IMR-90 (cell line): ENCODE measurements at regions not wholly inside any gene's neighbourhood (a gene's known extent, or its start where the extent isn't known, plus 50 kb on each side); places are given as distances from the start of the nearest gene placed in this dataset.

Source experiments
- ATAC-seq: fragments of 200-7000 bp; cut with Tn5 transposase; 2 replicates; pipeline ENCODE4 v1.9.1; 2020; ENCODE audit warnings: low read depth, mild to moderate bottlenecking, moderate library complexity
- BruUV-seq: library from RNA; stranded (reverse); fragments of 400-500 nt; replicated peaks from 2 replicates; lab custom pipeline; 2021; lab: Mats Ljungman, UMichigan
- CTCF ChIA-PET: fragments of 300-600 bp; formaldehyde crosslinking; extraction: SDS; loops from one replicate; lab custom pipeline; 2021; ENCODE audit warnings: antibody characterized with exemption; lab: Yijun Ruan, JAX
- POLR2A ChIA-PET: fragments of 300-600 bp; sonication (Branson Sonifier 250); formaldehyde crosslinking; loops from one replicate; lab custom pipeline; 2022; ENCODE audit warnings: antibody characterized with exemption; ENCODE audit not compliant: unreplicated experiment; lab: Charles Lee
- DNase-seq: peaks from one replicate; pipeline ENCODE4 v3.0.0; 2013
- H2AFZ ChIP-seq: replicated peaks from 2 replicates; pipeline ENCODE3; 2013; ENCODE audit warnings: low read length, mild to moderate bottlenecking; ENCODE audit not compliant: poor library complexity
- H2AK5ac ChIP-seq: 2 replicates; pipeline ENCODE4 v1.6.1; 2013; ENCODE audit warnings: low read depth, low read length, inconsistent platforms
- H2AK9ac ChIP-seq: replicated peaks from 2 replicates; pipeline ENCODE3; 2013; ENCODE audit warnings: mild to moderate bottlenecking, low read depth, low read length, moderate library complexity; ENCODE audit not compliant: poor library complexity
- H2BK120ac ChIP-seq: 2 replicates; pipeline ENCODE4 v1.6.1; 2013; ENCODE audit warnings: low read depth, low read length, inconsistent platforms
- H2BK15ac ChIP-seq: 3 replicates; pipeline ENCODE4 v1.6.1; 2013; ENCODE audit warnings: low read depth, low read length, inconsistent platforms
- H2BK20ac ChIP-seq: 2 replicates; pipeline ENCODE4 v1.6.1; 2013; ENCODE audit warnings: low read depth, mild to moderate bottlenecking, inconsistent platforms, low read length, moderate library complexity
- H2BK5ac ChIP-seq: 2 replicates; pipeline ENCODE4 v1.6.1; 2013; ENCODE audit warnings: mild to moderate bottlenecking, low read depth, low read length, inconsistent platforms; ENCODE audit not compliant: poor library complexity, severe bottlenecking
- H3K14ac ChIP-seq: replicated peaks from 2 replicates; pipeline ENCODE4 v1.6.1; 2013; ENCODE audit warnings: low read depth, low read length, inconsistent platforms
- H3K18ac ChIP-seq: 2 replicates; pipeline ENCODE4 v1.6.1; 2013; ENCODE audit warnings: low read depth, low read length, control low read depth
- H3K23ac ChIP-seq: 2 replicates; pipeline ENCODE4 v1.6.1; 2013; ENCODE audit warnings: low read depth, low read length, inconsistent platforms
- H3K27ac ChIP-seq: 2 replicates; pipeline ENCODE4 v1.5.1; 2013; ENCODE audit warnings: mild to moderate bottlenecking, control low read depth, low read length; ENCODE audit not compliant: insufficient read depth
- H3K27me3 ChIP-seq: 2 replicates; pipeline ENCODE4 v1.6.1; 2013; ENCODE audit warnings: low read length; ENCODE audit not compliant: control insufficient read depth, insufficient read depth
- H3K36me3 ChIP-seq: 2 replicates; pipeline ENCODE4 v1.6.1; 2013; ENCODE audit warnings: low read length, mixed read lengths; ENCODE audit not compliant: control insufficient read depth, insufficient read depth
- H3K4ac ChIP-seq: 2 replicates; pipeline ENCODE4 v1.6.1; 2013; ENCODE audit warnings: low read depth, low read length, inconsistent platforms
- H3K4me1 ChIP-seq: 2 replicates; pipeline ENCODE4 v1.6.1; 2013; ENCODE audit warnings: low read length, mixed read lengths; ENCODE audit not compliant: control insufficient read depth, insufficient read depth
- H3K4me2 ChIP-seq: 2 replicates; pipeline ENCODE4 v1.6.1; 2013; ENCODE audit warnings: low read depth, mild to moderate bottlenecking, control low read depth, low read length, moderate library complexity
- H3K4me3 ChIP-seq: 2 replicates; pipeline ENCODE4 v1.5.1; 2013; ENCODE audit warnings: low read depth, mild to moderate bottlenecking, control low read depth, low read length, moderate library complexity; ENCODE audit not compliant: insufficient read depth
- H3K56ac ChIP-seq: 2 replicates; pipeline ENCODE4 v1.6.1; 2013; ENCODE audit warnings: low read length, inconsistent platforms; ENCODE audit not compliant: insufficient read depth; ENCODE audit errors: extremely low read depth
- H3K79me1 ChIP-seq, 2 experiments: 2 replicates each; pipeline ENCODE4 v1.6.1; 2013; ENCODE audit warnings: low read length in 2 of 2, inconsistent platforms in 1 of 2, low read depth in 1 of 2
- H3K9ac ChIP-seq: 2 replicates; pipeline ENCODE4 v1.6.1; 2013; ENCODE audit warnings: low read depth, low read length, control low read depth
- H3K9me1 ChIP-seq: 2 replicates; pipeline ENCODE4 v1.6.1; 2013; ENCODE audit warnings: low read length, inconsistent platforms; ENCODE audit not compliant: insufficient read depth
- H3K9me3 ChIP-seq: 2 replicates; pipeline ENCODE4 v1.6.1; 2013; ENCODE audit warnings: low read length; ENCODE audit not compliant: control insufficient read depth, insufficient read depth
- H4K20me1 ChIP-seq: 2 replicates; pipeline ENCODE4 v1.6.1; 2013; ENCODE audit warnings: low read length, inconsistent platforms; ENCODE audit not compliant: insufficient read depth
- H4K5ac ChIP-seq: 2 replicates; pipeline ENCODE4 v1.6.1; 2013; ENCODE audit warnings: mild to moderate bottlenecking, low read depth, low read length, control low read depth
- H4K8ac ChIP-seq, 2 experiments: 2 replicates each; pipeline ENCODE4 v1.6.1; 2013; ENCODE audit warnings: low read depth in 2 of 2, low read length in 2 of 2, control low read depth in 1 of 2, inconsistent platforms in 1 of 2
- H4K91ac ChIP-seq: 2 replicates; pipeline ENCODE4 v1.6.1; 2013; ENCODE audit warnings: low read depth, low read length, inconsistent platforms; ENCODE audit not compliant: insufficient read depth
- BHLHE40 ChIP-seq: fragments of 150-350 bp; IDR thresholded peaks from 2 replicates; pipeline ENCODE4 v1.6.1; 2016; ENCODE audit warnings: mild to moderate bottlenecking, low read depth, low read length
- MAFK ChIP-seq: IDR thresholded peaks from 2 replicates; pipeline ENCODE4 v1.6.1; 2012; ENCODE audit warnings: low read depth, low read length, improper control_type of control experiment
- NFE2L2 ChIP-seq: fragments of 150-350 bp; IDR thresholded peaks from 2 replicates; pipeline ENCODE4 v1.6.1; 2016; ENCODE audit warnings: low read depth, mild to moderate bottlenecking, low read length
- RFX5 ChIP-seq: IDR thresholded peaks from 2 replicates; pipeline ENCODE4 v1.8.0; 2012; ENCODE audit warnings: low read depth, mild to moderate bottlenecking, low read length, moderate library complexity
- WGBS, 2 experiments: methylation state at CpG; one replicate each; pipeline versions ENCODE4 v1.1.5 to v1.1.7; 2013; ENCODE audit warnings: missing lambda C conversion rate in 2 of 2; ENCODE audit not compliant: insufficient read length in 1 of 2; ENCODE audit errors: extremely low coverage in 2 of 2; 5-methylcytosine and 5-hydroxymethylcytosine counted together
- dilution Hi-C: fragments of 300-500 bp; cut with HindIII; formaldehyde crosslinking; loops from one replicate; pipeline ENCODE4 v1.14.3; 2018; ENCODE audit warnings: low sequenced_read_pairs; ENCODE audit not compliant: unreplicated experiment
- in situ Hi-C: fragments of 300-500 bp; cut with MboI; formaldehyde crosslinking; loops from 3 replicates; pipeline ENCODE4 v1.14.3; 2019; ENCODE audit warnings: low sequenced_read_pairs, inconsistent platforms, mixed read lengths
- intact Hi-C: fragments of 100-400 bp; cut with micrococcal nuclease; formaldehyde crosslinking; loops from 2 replicates; pipeline ENCODE4 v1.10.0; 2022

DNA sequence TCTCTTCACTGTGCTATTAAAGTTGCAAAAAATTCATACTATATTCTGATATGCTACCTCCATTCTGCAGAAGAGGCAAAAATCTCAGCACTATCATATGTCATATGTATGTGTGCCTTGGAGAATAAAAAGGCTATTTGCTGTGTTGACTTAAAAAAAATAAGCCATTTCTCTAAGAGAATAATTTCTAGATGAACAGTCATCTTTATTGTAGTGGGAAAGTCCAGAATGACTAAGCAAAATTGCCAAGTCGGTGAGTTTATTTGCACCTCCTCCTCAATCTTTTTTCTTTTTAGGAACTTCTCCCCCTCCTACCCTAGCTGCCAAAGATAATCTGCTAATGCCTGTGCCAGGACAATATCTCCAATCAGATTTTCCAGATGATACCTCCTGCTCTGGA lies 353.8 kb upstream of the FAR2 start:
- peak; percentile 69 for DNase-seq
- CTCF ChIA-PET: no interaction called here
- no peaks in the 10 kb centered on the region for H3K9me3 ChIP-seq
- H2AK9ac ChIP-seq: no peak overlapping the region
- dilution Hi-C loops: no loop called here
- POLR2A ChIA-PET: no interaction called here
- no peak overlapping the region for H3K23ac ChIP-seq
- no peak overlapping the region for H2BK15ac ChIP-seq
- H3K27me3 ChIP-seq: no peaks in the 10 kb centered on the region
- no peak overlapping the region for H2BK5ac ChIP-seq
- 0 out of 2 replicates have a peak, but pooled peaks cover 2% of the 10 kb centered on the region for H3K4me1 ChIP-seq
- WGBS, 2 experiments: no CpG with 5 or more reads among the region's 1 CpG
- no peak for TF ChIP-seq BHLHE40
- TF ChIP-seq MAFK: peak; percentile 65
- TF ChIP-seq NFE2L2: peak; percentile 94
- TF ChIP-seq RFX5: no peak
- H2BK120ac ChIP-seq: no peak overlapping the region
- no peaks in the 10 kb centered on the region for H3K79me1 ChIP-seq
- BruUV-seq: no TSS peak
- no peak overlapping the region for H3K9ac ChIP-seq
- H3K9me1 ChIP-seq: no peaks in the 10 kb centered on the region
- H4K20me1 ChIP-seq: no peaks in the 10 kb centered on the region
- no peak overlapping the region for H4K8ac ChIP-seq
- H3K18ac ChIP-seq: 0 out of 2 replicates have a peak overlapping the region, but pooled peaks have one; percentile 68
- no peak overlapping the region for H3K14ac ChIP-seq
- H2AFZ ChIP-seq: no peak overlapping the region
- no peak overlapping the region for H3K27ac ChIP-seq
- H3K56ac ChIP-seq: no peak overlapping the region
- intact Hi-C loops: no loop called here
- ATAC-seq: no peak
- in situ Hi-C loops: no loop called here
- H3K4me3 ChIP-seq: no peak overlapping the region
- no peak overlapping the region for H3K4ac ChIP-seq
- H3K36me3 ChIP-seq: no peaks in the 10 kb centered on the region
- peak overlapping the region; percentile 1; the same call in 1 of the 2 replicates for H2BK20ac ChIP-seq
- H4K5ac ChIP-seq: peak overlapping the region; percentile 42; the same call in 1 of the 2 replicates
- no peak overlapping the region for H2AK5ac ChIP-seq
- no peak overlapping the region for H3K4me2 ChIP-seq
- no peak overlapping the region for H4K91ac ChIP-seq
